ENCODE measurements at regions not wholly inside any gene's neighbourhood (a gene's known extent, or its start where the extent isn't known, plus 50 kb on each side); places are given as distances from the start of the nearest gene placed in this dataset.

DNA sequence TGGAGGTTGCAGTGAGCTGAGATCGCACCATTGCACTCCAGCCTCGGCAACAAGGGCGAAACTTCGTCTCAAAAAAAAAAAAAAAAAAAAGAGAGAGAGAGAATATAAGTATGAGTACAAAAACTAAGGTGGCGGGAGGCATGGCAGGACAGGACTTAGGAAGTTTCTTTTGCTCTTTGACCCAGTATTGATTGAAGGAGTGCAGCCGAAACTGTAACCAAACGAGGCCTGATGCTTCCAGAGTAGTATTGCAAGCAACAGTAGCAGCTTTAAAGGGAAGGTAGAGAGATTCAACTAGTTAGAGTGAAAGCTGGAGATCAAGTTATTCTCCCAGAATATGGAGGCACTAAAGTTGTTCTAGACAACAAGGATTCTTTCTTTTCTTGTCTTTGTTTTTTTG is 99.2 kb upstream of the CASZ1 start:
- no peak for TF ChIP-seq POLR2A (IDR thresholded peaks at IDR 0.05; ENCODE audit: low read depth)
- TF ChIP-seq, protein P1, sequence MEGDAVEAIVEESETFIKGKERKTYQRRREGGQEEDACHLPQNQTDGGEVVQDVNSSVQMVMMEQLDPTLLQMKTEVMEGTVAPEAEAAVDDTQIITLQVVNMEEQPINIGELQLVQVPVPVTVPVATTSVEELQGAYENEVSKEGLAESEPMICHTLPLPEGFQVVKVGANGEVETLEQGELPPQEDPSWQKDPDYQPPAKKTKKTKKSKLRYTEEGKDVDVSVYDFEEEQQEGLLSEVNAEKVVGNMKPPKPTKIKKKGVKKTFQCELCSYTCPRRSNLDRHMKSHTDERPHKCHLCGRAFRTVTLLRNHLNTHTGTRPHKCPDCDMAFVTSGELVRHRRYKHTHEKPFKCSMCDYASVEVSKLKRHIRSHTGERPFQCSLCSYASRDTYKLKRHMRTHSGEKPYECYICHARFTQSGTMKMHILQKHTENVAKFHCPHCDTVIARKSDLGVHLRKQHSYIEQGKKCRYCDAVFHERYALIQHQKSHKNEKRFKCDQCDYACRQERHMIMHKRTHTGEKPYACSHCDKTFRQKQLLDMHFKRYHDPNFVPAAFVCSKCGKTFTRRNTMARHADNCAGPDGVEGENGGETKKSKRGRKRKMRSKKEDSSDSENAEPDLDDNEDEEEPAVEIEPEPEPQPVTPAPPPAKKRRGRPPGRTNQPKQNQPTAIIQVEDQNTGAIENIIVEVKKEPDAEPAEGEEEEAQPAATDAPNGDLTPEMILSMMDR (IDR thresholded peaks at IDR 0.05), result no peak
- TF ChIP-seq EP300 (IDR thresholded peaks at IDR 0.05), result no peak
- WGBS, result 86% methylated on average over 7 of the region's 7 CpGs
- no peak overlapping the region for H3K27ac ChIP-seq (replicated peaks in 1 of 4)
- DNase-seq (ENCODE audit: extremely low spot score), result no peak
- H3K36me3 ChIP-seq, result no peaks in the 10 kb centered on the region
- H3K9me3 ChIP-seq, result no peaks in the 10 kb centered on the region
- no peak overlapping the region for H3K4me3 ChIP-seq
- H3K4me1 ChIP-seq, result no peaks in the 10 kb centered on the region
- H3K27me3 ChIP-seq, result peaks cover 0 to 77% (median 3%) of the 10 kb centered on the region in 4 donors
- intact Hi-C loops (cut with DNase I), result no loop called here

DNA sequence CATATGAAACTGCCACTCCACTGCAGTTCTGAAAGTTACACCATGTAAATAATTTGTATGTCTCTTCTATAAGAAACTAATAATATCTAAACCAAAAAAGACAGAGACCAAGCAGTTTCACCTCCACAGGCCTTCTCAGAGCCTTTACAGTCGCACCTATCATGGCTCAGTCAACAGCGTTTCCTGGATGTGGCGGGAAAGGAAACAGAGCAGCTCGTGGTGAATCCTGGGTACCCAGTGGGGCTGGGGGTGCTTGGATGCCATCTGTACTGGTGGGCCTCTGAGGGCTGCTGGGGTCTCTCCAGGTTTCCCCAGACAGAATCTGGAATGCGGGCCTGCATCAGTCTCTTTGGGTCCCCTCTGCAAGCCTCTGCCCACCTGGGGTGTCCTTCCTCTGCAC is 100.2 kb upstream of the CASZ1 start:
- H3K4me1 ChIP-seq, result no peaks in the 10 kb centered on the region
- WGBS, result 82% methylated on average over 4 of the region's 5 CpGs
- DNase-seq (ENCODE audit: extremely low spot score), result no peak
- H3K9me3 ChIP-seq, result no peaks in the 10 kb centered on the region
- H3K27ac ChIP-seq (replicated peaks in 1 of 4), result no peak overlapping the region
- TF ChIP-seq POLR2A (IDR thresholded peaks at IDR 0.05; ENCODE audit: low read depth) (no peak), EP300 (IDR thresholded peaks at IDR 0.05) (no peak), POLR2AphosphoS5 (IDR thresholded peaks at IDR 0.05) (no peak)
- TF ChIP-seq, protein P1 (IDR thresholded peaks at IDR 0.05), result no peak
- no peak overlapping the region for H3K4me3 ChIP-seq
- intact Hi-C loops (cut with DNase I), result no loop called here
- no peaks in the 10 kb centered on the region for H3K36me3 ChIP-seq
- peaks cover 0 to 77% (median 2%) of the 10 kb centered on the region in 4 donors for H3K27me3 ChIP-seq

DNA sequence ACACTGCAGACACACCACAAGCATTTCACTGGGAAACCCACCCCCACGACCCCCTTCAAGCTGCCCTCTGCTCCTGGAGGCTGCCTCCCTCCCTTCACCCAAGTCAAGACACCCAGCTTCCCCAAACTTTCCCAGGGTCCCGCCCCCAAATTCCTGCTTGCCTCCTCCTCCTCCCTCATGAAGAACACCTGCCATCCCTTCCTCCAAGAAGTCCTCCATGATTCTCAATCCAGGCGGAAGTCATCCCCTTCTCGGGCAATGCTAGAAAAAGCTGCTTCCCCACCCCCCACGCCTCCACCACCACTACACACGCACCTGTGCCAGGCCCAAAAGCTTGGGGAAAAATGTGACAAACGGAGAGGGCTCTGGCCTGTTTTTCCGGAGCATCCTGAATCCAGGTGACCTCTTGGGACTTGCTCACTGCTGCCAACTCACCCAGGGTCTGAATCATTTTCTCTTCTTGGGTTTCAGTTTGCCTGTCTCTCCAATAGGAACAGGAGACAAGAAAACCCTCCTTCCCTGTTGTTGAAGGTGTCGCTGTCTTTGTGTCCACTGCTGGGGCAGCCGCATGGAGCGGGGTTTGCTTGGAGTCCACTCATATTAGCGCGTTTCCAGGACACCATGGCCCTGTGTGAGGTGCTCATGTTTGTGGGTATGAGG is 101.0 kb upstream of the CASZ1 start:
- H3K27ac ChIP-seq (replicated peaks in 1 of 4), result no peak overlapping the region
- no peaks in the 10 kb centered on the region for H3K4me1 ChIP-seq
- H3K36me3 ChIP-seq, result no peaks in the 10 kb centered on the region
- no peak overlapping the region for H3K4me3 ChIP-seq
- TF ChIP-seq, protein P1 (IDR thresholded peaks at IDR 0.05), result no peak
- TF ChIP-seq POLR2A (IDR thresholded peaks at IDR 0.05; ENCODE audit: low read depth) (no peak), EP300 (IDR thresholded peaks at IDR 0.05) (no peak), POLR2AphosphoS5 (IDR thresholded peaks at IDR 0.05) (no peak)
- intact Hi-C loops (cut with DNase I), result no loop called here
- peaks cover 0 to 74% (median 2%) of the 10 kb centered on the region in 4 donors for H3K27me3 ChIP-seq
- WGBS, result 91% methylated on average over 13 of the region's 13 CpGs
- H3K9me3 ChIP-seq, result no peaks in the 10 kb centered on the region
- no peak for DNase-seq (ENCODE audit: extremely low spot score)

DNA sequence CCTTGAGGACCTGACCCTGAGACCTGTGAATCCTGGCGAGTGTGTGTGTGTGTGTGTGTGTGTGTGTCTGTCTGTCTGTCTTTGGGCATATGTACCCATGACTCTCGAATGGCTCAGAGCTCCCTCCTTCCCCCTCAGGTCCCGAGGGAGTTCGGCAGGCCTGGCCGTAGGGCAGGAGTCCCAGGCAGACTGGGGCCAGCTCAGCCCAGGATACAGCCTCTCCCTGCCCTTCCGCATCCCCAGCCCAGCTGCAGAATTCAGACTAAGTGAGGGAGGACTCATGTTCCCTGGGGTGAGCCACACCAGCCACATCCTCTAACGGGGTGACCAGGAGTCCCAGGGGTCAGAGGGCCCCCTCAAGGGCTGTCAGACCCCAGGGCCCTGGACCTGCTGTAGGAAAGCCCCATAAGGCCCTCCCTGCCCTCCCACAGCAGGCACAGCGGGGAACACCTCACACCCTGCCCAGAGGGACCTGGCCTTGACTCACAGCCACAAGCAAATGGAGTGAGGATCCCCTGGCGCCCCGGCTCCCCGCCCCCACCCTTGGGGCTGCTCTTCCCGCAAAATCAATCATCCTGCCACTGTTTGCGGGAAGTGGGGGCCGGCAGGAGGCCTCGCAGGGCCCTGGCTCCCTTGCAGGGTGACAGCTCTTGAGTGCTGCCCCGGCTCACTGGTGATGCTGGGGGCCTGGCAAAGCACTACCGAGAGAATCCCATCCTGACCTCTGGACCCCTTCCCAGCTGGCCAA is 101.7 kb upstream of the CASZ1 start:
- intact Hi-C loops (cut with DNase I), result no loop called here
- H3K27me3 ChIP-seq, result peaks cover 0 to 70% (median 2%) of the 10 kb centered on the region in 4 donors
- no peak overlapping the region for H3K4me3 ChIP-seq
- no peaks in the 10 kb centered on the region for H3K9me3 ChIP-seq
- 61% methylated on average over 10 of the region's 17 CpGs for WGBS
- no peak overlapping the region for H3K27ac ChIP-seq (replicated peaks in 1 of 4)
- DNase-seq (ENCODE audit: extremely low spot score), result no peak
- no peaks in the 10 kb centered on the region for H3K36me3 ChIP-seq
- TF ChIP-seq, protein P1 (IDR thresholded peaks at IDR 0.05), result no peak
- TF ChIP-seq EP300 (IDR thresholded peaks at IDR 0.05) (no peak), POLR2A (IDR thresholded peaks at IDR 0.05; ENCODE audit: low read depth) (no peak), POLR2AphosphoS5 (IDR thresholded peaks at IDR 0.05) (no peak)
- H3K4me1 ChIP-seq, result no peaks in the 10 kb centered on the region

All from esophagus muscularis mucosa (tissue), 4 donors.